BE2C (cell line): ENCODE measurements at regions not wholly inside any gene's neighbourhood (a gene's known extent, or its start where the extent isn't known, plus 50 kb on each side); places are given as distances from the start of the nearest gene placed in this dataset.
A peak's percentile ranks its signal among the peaks of the same experiment; 100 is the strongest.

Experiments used
- DNase-seq: peaks from one replicate; pipeline ENCODE4 v3.0.0-alpha.2; 2020
- H3K27me3 ChIP-seq: fragments of 250-450 bp; sonication (Bioruptor Pico); 2 replicates; pipeline ENCODE4 v1.5.1; 2020; ENCODE audit warnings: mild to moderate bottlenecking
- H3K36me3 ChIP-seq: fragments of 250-450 bp; sonication (Bioruptor Pico); 2 replicates; pipeline ENCODE4 v1.5.1; 2020; ENCODE audit warnings: mild to moderate bottlenecking
- H3K4me1 ChIP-seq: fragments of 250-450 bp; sonication (Bioruptor Pico); 2 replicates; pipeline ENCODE4 v1.5.1; 2020
- H3K4me3 ChIP-seq: 2 replicates; pipeline ENCODE4 v1.5.1; 2011; ENCODE audit warnings: low read depth, low read length
- H3K9me3 ChIP-seq: fragments of 250-450 bp; sonication (Bioruptor Pico); 2 replicates; pipeline ENCODE4 v1.5.1; 2020
- CTCF ChIP-seq: IDR thresholded peaks from 2 replicates; pipeline ENCODE4 v1.5.1; 2012; ENCODE audit warnings: mild to moderate bottlenecking, low read depth, low read length

- no peaks in the 10 kb centered on the region for H3K27me3 ChIP-seq
- H3K9me3 ChIP-seq, result no peaks in the 10 kb centered on the region
- no peak overlapping the region for H3K4me3 ChIP-seq
- no peaks in the 10 kb centered on the region for H3K4me1 ChIP-seq
- DNase-seq, result no peak
- TF ChIP-seq CTCF, result no peak
- no peaks in the 10 kb centered on the region for H3K36me3 ChIP-seq
Observed at GRCh38 chr12:77727442-77728001, 103.2 kb upstream of the NAV3 start.

- Histone ChIP-seq H3K36me3 (no peaks in the 10 kb centered on the region), H3K27me3 (no peaks in the 10 kb centered on the region), H3K4me3 (no peak overlapping the region), H3K9me3 (no peaks in the 10 kb centered on the region), H3K4me1 (no peaks in the 10 kb centered on the region)
- no peak for TF ChIP-seq CTCF
- no peak for DNase-seq
Observed at GRCh38 chr12:77725611-77726010, 105.1 kb upstream of the NAV3 start.

- H3K27me3 ChIP-seq, result no peaks in the 10 kb centered on the region
- TF ChIP-seq CTCF, result peak; percentile 49
- H3K4me3 ChIP-seq, result no peak overlapping the region
- no peaks in the 10 kb centered on the region for H3K9me3 ChIP-seq
- no peaks in the 10 kb centered on the region for H3K4me1 ChIP-seq
- DNase-seq, result no peak
- no peaks in the 10 kb centered on the region for H3K36me3 ChIP-seq
Observed at GRCh38 chr12:77724367-77724957, 106.2 kb upstream of the NAV3 start.

GRCh38 chr12:77723308-77723707, 107.4 kb upstream of the NAV3 start:
- no peak for TF ChIP-seq CTCF
- Histone ChIP-seq H3K9me3 (no peaks in the 10 kb centered on the region), H3K4me3 (no peak overlapping the region), H3K27me3 (no peaks in the 10 kb centered on the region), H3K4me1 (no peaks in the 10 kb centered on the region), H3K36me3 (no peaks in the 10 kb centered on the region)
- DNase-seq, result no peak

- Histone ChIP-seq H3K4me1 (no peaks in the 10 kb centered on the region), H3K9me3 (no peaks in the 10 kb centered on the region), H3K27me3 (no peaks in the 10 kb centered on the region), H3K36me3 (no peaks in the 10 kb centered on the region), H3K4me3 (no peak overlapping the region)
- no peak for DNase-seq
- TF ChIP-seq CTCF, result no peak
Observed at GRCh38 chr12:77722536-77722935, 108.2 kb upstream of the NAV3 start.

- H3K9me3 ChIP-seq, result no peaks in the 10 kb centered on the region
- H3K36me3 ChIP-seq, result no peaks in the 10 kb centered on the region
- no peaks in the 10 kb centered on the region for H3K4me1 ChIP-seq
- H3K27me3 ChIP-seq, result no peaks in the 10 kb centered on the region
- no peak for DNase-seq
- H3K4me3 ChIP-seq, result no peak overlapping the region
- no peak for TF ChIP-seq CTCF
Observed at GRCh38 chr12:77720258-77720657, 110.4 kb upstream of the NAV3 start.
